ENCODE measurements at regions not wholly inside any gene's neighbourhood (a gene's known extent, or its start where the extent isn't known, plus 50 kb on each side); places are given as distances from the start of the nearest gene placed in this dataset.

GRCh38 chr1:233512538-233512937 lies 101.4 kb upstream of the KCNK1 start:
- no peak for DNase-seq (ENCODE audit: low read depth)

GRCh38 chr1:233513431-233513830 lies 100.5 kb upstream of the KCNK1 start:
- no peak for DNase-seq (ENCODE audit: low read depth)
- in situ Hi-C loops (cut with HindIII; ENCODE audit: low sequenced_read_pairs) = no loop called here
- H3K4me3 ChIP-seq (ENCODE audit: low read depth, low read length) = no peak overlapping the region
- TF ChIP-seq CTCF (IDR thresholded peaks at IDR 0.05; ENCODE audit: low read depth, low read length, missing control alignments) = no peak

More at GRCh38 chr1:233512538-233512937, 101.4 kb upstream of the KCNK1 start:
- no peak for TF ChIP-seq CTCF (IDR thresholded peaks at IDR 0.05; ENCODE audit: low read depth, low read length, missing control alignments)
- in situ Hi-C loops (cut with HindIII; ENCODE audit: low sequenced_read_pairs) = no loop called here
- H3K4me3 ChIP-seq (ENCODE audit: low read depth, low read length) = no peak overlapping the region

- no peak for DNase-seq (ENCODE audit: low read depth)
- in situ Hi-C loops (cut with HindIII; ENCODE audit: low sequenced_read_pairs) = no loop called here
- no peak for TF ChIP-seq CTCF (IDR thresholded peaks at IDR 0.05; ENCODE audit: low read depth, low read length, missing control alignments)
- no peak overlapping the region for H3K4me3 ChIP-seq (ENCODE audit: low read depth, low read length)
These were observed 98.9 kb upstream of the KCNK1 start for GRCh38 chr1:233514946-233515391.

GRCh38 chr1:233516732-233517131 lies 97.2 kb upstream of the KCNK1 start:
- no peak for TF ChIP-seq CTCF (IDR thresholded peaks at IDR 0.05; ENCODE audit: low read depth, low read length, missing control alignments)
- no peak for DNase-seq (ENCODE audit: low read depth)
- in situ Hi-C loops (cut with HindIII; ENCODE audit: low sequenced_read_pairs) = no loop called here
- H3K4me3 ChIP-seq (ENCODE audit: low read depth, low read length) = no peak overlapping the region

- TF ChIP-seq CTCF (IDR thresholded peaks at IDR 0.05; ENCODE audit: low read depth, low read length, missing control alignments) = peak; percentile 44
- DNase-seq (ENCODE audit: low read depth) = no peak
- in situ Hi-C loops (cut with HindIII; ENCODE audit: low sequenced_read_pairs) = no loop called here
- H3K4me3 ChIP-seq (ENCODE audit: low read depth, low read length) = no peak overlapping the region
These were observed 95.6 kb upstream of the KCNK1 start for GRCh38 chr1:233518344-233518743.

- DNase-seq (ENCODE audit: low read depth) = no peak
- no peak for TF ChIP-seq CTCF (IDR thresholded peaks at IDR 0.05; ENCODE audit: low read depth, low read length, missing control alignments)
- no peak overlapping the region for H3K4me3 ChIP-seq (ENCODE audit: low read depth, low read length)
- in situ Hi-C loops (cut with HindIII; ENCODE audit: low sequenced_read_pairs) = no loop called here
These were observed 93.4 kb upstream of the KCNK1 start for GRCh38 chr1:233520261-233521191.
